OCI-LY3 (cell line): ENCODE measurements at regions not wholly inside any gene's neighbourhood (a gene's known extent, or its start where the extent isn't known, plus 50 kb on each side); places are given as distances from the start of the nearest gene placed in this dataset.

Source experiments
- H2AFZ ChIP-seq: fragments of 200-600, 300-600 bp; shearing (Covaris generic); 2 replicates; pipeline ENCODE4 v1.6.0; 2014; ENCODE audit warnings: antibody characterized with exemption, low read depth, low read length
- H3K27ac ChIP-seq: fragments of 200-600, 300-600 bp; sonication (generic); 2 replicates; pipeline ENCODE4 v1.5.1; 2014; ENCODE audit warnings: mild to moderate bottlenecking, low read length, moderate library complexity, mixed read lengths
- H3K27me3 ChIP-seq: fragments of 200-600, 300-600 bp; sonication (generic); 2 replicates; pipeline ENCODE4 v1.6.1; 2014; ENCODE audit warnings: low read depth, low read length, mixed read lengths
- H3K36me3 ChIP-seq: fragments of 200-600, 300-600 bp; sonication (generic); replicated peaks from 2 replicates; pipeline ENCODE3; 2014; ENCODE audit warnings: low read depth, low read length, mixed read lengths
- H3K4me1 ChIP-seq: fragments of 300-600, 200-600 bp; sonication (generic); 2 replicates; pipeline ENCODE4 v1.6.1; 2014; ENCODE audit warnings: low read length, mixed read lengths
- H3K4me2 ChIP-seq: fragments of 200-600, 300-600 bp; sonication (generic); 2 replicates; pipeline ENCODE4 v1.6.1; 2014; ENCODE audit warnings: low read length, mixed read lengths
- H3K4me3 ChIP-seq: fragments of 300-600, 200-600 bp; sonication (generic); 2 replicates; pipeline ENCODE4 v1.5.1; 2014; ENCODE audit warnings: antibody characterized with exemption, mild to moderate bottlenecking, low read length, moderate library complexity
- H3K79me2 ChIP-seq: fragments of 300-600, 200-600 bp; shearing (Covaris generic); 2 replicates; pipeline ENCODE4 v1.6.1; 2014; ENCODE audit warnings: mild to moderate bottlenecking, low read length, mixed read lengths
- H3K9ac ChIP-seq: fragments of 300-600, 200-600 bp; shearing (Covaris generic); 2 replicates; pipeline ENCODE4 v1.6.0; 2014; ENCODE audit warnings: mild to moderate bottlenecking, low read length, moderate library complexity
- H3K9me3 ChIP-seq: fragments of 200-600, 300-600 bp; shearing (Covaris generic); 2 replicates; pipeline ENCODE4 v1.6.1; 2014; ENCODE audit warnings: low read length, mixed read lengths; ENCODE audit not compliant: insufficient read depth
- H4K20me1 ChIP-seq: fragments of 200-600, 300-600 bp; sonication (generic); 2 replicates; pipeline ENCODE4 v1.6.1; 2016; ENCODE audit warnings: low read length, mixed read lengths; ENCODE audit not compliant: insufficient read depth
- EZH2phosphoT487 ChIP-seq: fragments of 200-600 bp; shearing (Covaris generic); IDR thresholded peaks from 2 replicates; pipeline ENCODE4 v1.6.1; 2018; ENCODE audit warnings: antibody characterized with exemption, mixed run types, low read depth
- TF ChIP-seq, protein P1 (sequence below): fragments of 200-600, 300-600 bp; sonication (generic); IDR thresholded peaks from 2 replicates; pipeline ENCODE4 v1.5.1; 2014; ENCODE audit warnings: antibody characterized with exemption, low read length, low read depth

DNA sequence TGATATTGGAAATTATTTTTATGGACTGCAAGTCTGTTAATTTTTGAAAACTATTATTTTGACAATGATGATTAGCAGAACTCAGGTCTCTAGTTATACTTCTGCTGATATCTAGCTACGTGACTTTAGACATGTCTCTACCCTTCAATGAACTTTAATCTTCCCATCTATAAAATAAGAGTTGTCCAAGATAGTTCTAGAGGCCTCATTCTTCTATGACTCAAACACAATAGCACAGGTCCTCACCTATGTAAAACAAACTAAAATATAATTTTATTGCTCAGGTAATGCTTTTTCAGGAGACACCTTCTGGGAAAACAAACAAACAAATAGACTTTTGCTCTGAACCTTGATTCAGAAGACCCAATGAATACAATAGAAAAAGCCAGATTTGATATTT lies 544.4 kb upstream of the SETBP1 start:
- Histone ChIP-seq H3K4me2 (no peak overlapping the region), H3K36me3 (no peaks in the 10 kb centered on the region), H3K9ac (no peak overlapping the region), H3K4me3 (no peak overlapping the region), H2AFZ (no peak overlapping the region), H3K9me3 (no peaks in the 10 kb centered on the region), H3K27ac (no peak overlapping the region), H3K79me2 (no peaks in the 10 kb centered on the region), H4K20me1 (no peaks in the 10 kb centered on the region), H3K27me3 (no peaks in the 10 kb centered on the region), H3K4me1 (peaks cover 7% of the 10 kb centered on the region)
- no peak for TF ChIP-seq EZH2phosphoT487
- TF ChIP-seq, protein P1, sequence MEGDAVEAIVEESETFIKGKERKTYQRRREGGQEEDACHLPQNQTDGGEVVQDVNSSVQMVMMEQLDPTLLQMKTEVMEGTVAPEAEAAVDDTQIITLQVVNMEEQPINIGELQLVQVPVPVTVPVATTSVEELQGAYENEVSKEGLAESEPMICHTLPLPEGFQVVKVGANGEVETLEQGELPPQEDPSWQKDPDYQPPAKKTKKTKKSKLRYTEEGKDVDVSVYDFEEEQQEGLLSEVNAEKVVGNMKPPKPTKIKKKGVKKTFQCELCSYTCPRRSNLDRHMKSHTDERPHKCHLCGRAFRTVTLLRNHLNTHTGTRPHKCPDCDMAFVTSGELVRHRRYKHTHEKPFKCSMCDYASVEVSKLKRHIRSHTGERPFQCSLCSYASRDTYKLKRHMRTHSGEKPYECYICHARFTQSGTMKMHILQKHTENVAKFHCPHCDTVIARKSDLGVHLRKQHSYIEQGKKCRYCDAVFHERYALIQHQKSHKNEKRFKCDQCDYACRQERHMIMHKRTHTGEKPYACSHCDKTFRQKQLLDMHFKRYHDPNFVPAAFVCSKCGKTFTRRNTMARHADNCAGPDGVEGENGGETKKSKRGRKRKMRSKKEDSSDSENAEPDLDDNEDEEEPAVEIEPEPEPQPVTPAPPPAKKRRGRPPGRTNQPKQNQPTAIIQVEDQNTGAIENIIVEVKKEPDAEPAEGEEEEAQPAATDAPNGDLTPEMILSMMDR, result no peak

DNA sequence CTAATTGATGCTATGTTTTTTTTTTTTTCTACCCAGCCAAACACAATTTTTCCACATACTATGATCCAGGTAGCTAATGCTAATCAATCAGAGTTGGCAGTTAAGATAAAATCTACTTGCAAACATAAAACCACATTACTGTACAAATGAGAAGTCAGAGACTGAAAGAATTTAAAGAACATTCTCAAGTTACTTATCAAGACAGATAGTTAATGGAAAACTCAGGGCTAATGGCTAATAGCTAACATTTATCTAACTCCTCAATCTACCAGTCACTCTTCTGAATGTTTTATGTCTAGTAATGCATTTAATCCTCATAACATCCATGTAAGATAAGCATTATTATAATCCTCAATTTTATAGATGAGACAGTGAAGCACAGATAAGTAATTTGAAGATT lies 537.6 kb upstream of the SETBP1 start:
- TF ChIP-seq, protein P1, result no peak
- no peak for TF ChIP-seq EZH2phosphoT487
- Histone ChIP-seq H3K36me3 (no peaks in the 10 kb centered on the region), H3K4me3 (no peak overlapping the region), H2AFZ (no peak overlapping the region), H4K20me1 (no peaks in the 10 kb centered on the region), H3K79me2 (no peaks in the 10 kb centered on the region), H3K9ac (no peak overlapping the region), H3K4me1 (no peaks in the 10 kb centered on the region), H3K4me2 (no peak overlapping the region), H3K9me3 (no peaks in the 10 kb centered on the region), H3K27ac (no peak overlapping the region), H3K27me3 (no peaks in the 10 kb centered on the region)

DNA sequence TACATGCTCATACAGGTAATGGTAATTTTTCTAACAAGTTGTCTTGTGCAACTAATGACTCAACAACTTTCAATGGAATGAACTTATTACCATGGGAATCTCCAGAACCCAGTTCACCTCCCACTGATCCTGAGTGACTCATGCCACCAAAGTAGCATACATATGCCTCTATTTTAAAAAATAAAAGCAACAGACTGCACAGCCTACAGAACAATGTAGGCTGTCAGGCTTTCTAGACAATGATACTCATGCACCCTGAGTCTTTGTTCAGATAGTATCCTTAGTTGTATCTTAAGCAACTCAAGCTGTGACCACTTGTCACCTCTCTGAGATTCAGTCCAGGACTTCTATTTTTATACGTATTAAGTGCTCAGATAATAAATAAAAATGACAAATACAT lies 531.0 kb upstream of the SETBP1 start:
- H3K4me3 ChIP-seq, result no peak overlapping the region
- H3K27ac ChIP-seq, result no peak overlapping the region
- H4K20me1 ChIP-seq, result no peaks in the 10 kb centered on the region
- no peak for TF ChIP-seq EZH2phosphoT487
- TF ChIP-seq, protein P1, result no peak
- no peaks in the 10 kb centered on the region for H3K27me3 ChIP-seq
- no peak overlapping the region for H3K9ac ChIP-seq
- no peak overlapping the region for H2AFZ ChIP-seq
- no peaks in the 10 kb centered on the region for H3K79me2 ChIP-seq
- H3K9me3 ChIP-seq, result no peaks in the 10 kb centered on the region
- H3K36me3 ChIP-seq, result no peaks in the 10 kb centered on the region
- H3K4me1 ChIP-seq, result no peaks in the 10 kb centered on the region
- no peak overlapping the region for H3K4me2 ChIP-seq

DNA sequence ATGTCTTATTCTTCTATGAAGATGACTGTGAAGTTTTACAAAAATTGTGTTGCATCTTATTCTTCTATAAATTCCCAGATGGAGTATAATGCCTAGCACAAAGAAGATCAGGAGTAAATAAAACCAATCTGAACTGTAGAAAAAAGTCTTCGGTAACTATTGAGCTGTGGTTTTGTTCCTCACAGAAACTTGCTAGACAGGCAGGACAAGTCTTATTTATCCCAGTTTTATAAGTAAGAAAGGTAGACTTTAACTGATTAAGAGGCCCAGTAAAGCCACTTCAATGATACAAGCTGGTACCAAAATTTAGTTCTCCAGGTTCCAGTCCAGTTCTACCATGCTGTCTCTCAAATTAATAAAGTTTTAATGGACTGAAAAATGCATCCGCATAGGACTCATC lies 526.7 kb upstream of the SETBP1 start:
- Histone ChIP-seq H3K36me3 (no peaks in the 10 kb centered on the region), H3K9me3 (no peaks in the 10 kb centered on the region), H4K20me1 (no peaks in the 10 kb centered on the region), H3K9ac (no peak overlapping the region), H3K4me3 (no peak overlapping the region), H3K79me2 (no peaks in the 10 kb centered on the region), H2AFZ (no peak overlapping the region), H3K4me1 (no peaks in the 10 kb centered on the region), H3K27me3 (no peaks in the 10 kb centered on the region), H3K27ac (no peak overlapping the region), H3K4me2 (no peak overlapping the region)
- TF ChIP-seq, protein P1, result no peak
- TF ChIP-seq EZH2phosphoT487, result no peak
